ENCODE measurements at regions not wholly inside any gene's neighbourhood (a gene's known extent, or its start where the extent isn't known, plus 50 kb on each side); places are given as distances from the start of the nearest gene placed in this dataset.

DNA sequence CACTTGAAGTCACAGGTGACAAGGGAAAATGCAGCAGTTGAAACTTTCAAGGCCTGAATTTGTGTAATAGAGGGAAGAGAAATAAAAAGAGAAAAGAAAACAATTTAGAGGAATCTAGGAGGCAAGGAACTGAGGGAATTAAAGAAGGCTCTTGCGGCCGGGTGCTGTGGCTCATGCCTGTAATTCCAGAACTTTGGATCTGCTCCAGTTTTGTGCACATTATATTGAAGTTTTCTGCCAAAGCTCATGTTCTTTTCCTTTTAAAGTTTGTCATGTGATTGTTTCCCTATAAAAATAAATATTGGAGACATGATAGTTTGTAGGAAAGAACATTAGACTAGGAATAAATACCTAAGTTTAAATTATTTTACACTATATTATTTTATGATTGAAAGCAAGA is 433.9 kb upstream of the CPEB2 start:
- no peak for TF ChIP-seq HDAC2 (IDR thresholded peaks at IDR 0.05; ENCODE audit: borderline replicate concordance in 1 of 2, low read depth in 2 of 2, low read length in 2 of 2)
- no peak for TF ChIP-seq CTCF (IDR thresholded peaks at IDR 0.05; ENCODE audit: control extremely low read depth in 1 of 3, insufficient read depth in 1 of 3, low read depth in 1 of 3, low read length in 3 of 3)
- no peak for TF ChIP-seq TAF1 (IDR thresholded peaks at IDR 0.05; ENCODE audit: low read depth, low read length)
- TF ChIP-seq FOSL1 (IDR thresholded peaks at IDR 0.05; ENCODE audit: insufficient read depth, low read depth, low read length) = no peak
- TF ChIP-seq POLR2A (IDR thresholded peaks at IDR 0.05; ENCODE audit: control extremely low read depth in 1 of 2, low read depth in 2 of 2, low read length in 2 of 2) = no peak
- no peak for TF ChIP-seq RAD21 (IDR thresholded peaks at IDR 0.05 in 1 of 2, conservative IDR thresholded peaks at IDR 0.05 in 1 of 2; ENCODE audit: low read depth in 2 of 2, low read length in 2 of 2)
- no peak for TF ChIP-seq TEAD4 (IDR thresholded peaks at IDR 0.05; ENCODE audit: low read depth, low read length)
- no peak for TF ChIP-seq SP1 (IDR thresholded peaks at IDR 0.05; ENCODE audit: low read depth, low read length)
- no peak for TF ChIP-seq JUND (IDR thresholded peaks at IDR 0.05; ENCODE audit: low read length)
- no peak for TF ChIP-seq SIN3A (conservative IDR thresholded peaks at IDR 0.05 in 1 of 2, IDR thresholded peaks at IDR 0.05 in 1 of 2; ENCODE audit: low read depth in 1 of 2, low read length in 2 of 2)
- no peak for TF ChIP-seq SP2 (IDR thresholded peaks at IDR 0.05; ENCODE audit: low read length)

Measured in H1 (cell line).